ENCODE measurements at regions not wholly inside any gene's neighbourhood (a gene's known extent, or its start where the extent isn't known, plus 50 kb on each side); places are given as distances from the start of the nearest gene placed in this dataset.
A peak's percentile ranks its signal among the peaks of the same experiment; 100 is the strongest.

DNA sequence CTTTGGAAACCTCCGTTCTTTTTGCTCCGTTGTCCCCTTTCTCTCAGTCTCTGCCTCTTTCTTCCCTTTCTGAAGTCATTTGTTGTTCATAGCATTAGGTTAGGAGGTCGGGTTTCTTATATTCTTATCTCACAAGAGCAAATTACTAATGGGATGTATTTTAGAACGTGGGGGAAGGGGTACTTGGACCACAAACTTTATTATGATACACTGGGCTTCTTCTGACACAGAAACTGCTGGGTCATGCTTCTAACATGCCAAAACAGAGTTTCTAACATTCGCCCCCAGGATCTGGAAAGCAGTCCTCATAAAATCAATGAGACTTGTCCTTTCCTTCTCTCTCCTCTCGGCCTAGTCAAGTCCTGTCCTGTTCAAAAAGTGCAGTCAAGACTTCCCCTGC lies 334.4 kb downstream of the GADD45G start:
- DNase-seq (ENCODE audit: low spot score), result no peak

DNA sequence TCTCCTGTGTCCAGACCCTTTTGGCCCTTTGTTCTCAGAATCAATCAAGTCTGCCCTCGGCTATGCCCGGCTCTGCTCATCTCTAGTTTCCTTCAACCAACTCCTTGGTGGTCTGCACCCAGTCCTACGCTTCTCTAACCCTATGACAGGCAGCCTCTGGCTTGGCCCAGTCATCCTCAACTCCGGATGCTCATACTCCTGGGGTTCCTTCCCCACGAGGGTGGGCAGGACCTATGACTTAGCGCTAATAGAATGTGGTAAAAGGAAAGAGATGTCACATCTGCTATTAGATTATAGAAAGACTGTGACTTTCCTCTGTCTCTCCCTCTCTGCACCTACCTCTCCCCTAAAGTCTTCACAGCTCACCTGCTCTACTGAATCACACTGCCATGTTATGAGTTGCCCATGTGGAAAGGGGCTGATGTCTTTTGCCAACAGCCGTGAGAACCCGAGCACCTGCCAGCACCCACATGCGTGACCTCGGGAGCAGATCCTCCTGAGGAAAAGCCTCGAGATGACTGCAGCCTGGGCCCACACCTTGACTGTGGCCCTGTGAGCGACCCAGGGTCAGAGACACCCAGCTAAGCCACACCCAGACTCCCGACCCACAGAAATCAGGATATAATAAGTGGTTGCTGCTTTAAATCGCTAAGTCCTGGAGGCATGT lies 334.9 kb downstream of the GADD45G start:
- no peak for DNase-seq (ENCODE audit: low spot score)

DNA sequence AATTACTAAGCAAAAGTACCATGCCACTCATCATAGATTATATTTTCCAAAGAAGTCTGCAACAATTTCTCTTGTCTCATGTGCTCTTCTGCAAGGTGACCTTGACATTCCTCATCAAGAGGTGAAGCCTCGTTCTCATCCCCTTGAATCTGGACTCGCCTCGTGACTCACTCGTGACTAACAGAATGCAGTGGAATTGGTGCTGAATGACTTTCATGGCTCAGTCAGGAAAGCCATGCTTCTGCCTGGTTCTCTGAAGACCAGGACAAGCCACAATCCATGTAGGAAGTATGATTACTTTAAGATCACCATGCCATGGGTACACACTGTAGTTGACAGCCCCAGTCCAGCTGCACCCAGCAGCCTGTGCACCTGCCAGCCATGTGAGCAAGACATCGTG lies 335.8 kb downstream of the GADD45G start:
- DNase-seq (ENCODE audit: low spot score), result peak; percentile 11

DNA sequence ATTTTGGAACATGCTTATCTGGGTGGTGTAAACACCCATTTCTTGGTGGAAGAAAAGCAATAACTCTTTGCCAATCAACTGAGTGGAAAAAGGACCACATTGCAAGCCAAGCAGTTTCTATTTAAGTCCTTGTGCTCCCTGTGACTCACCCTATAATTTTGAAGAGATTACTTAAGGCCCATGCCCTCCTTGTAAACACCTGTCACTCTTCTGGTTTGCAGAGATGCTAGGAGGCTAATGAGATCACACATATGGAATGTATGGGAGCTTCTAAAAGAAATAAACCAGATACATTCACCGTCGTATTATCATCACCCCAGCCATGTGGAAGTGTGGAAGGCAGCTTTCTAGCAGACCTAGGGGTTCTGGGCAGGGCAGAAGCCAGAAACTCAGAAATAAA lies 337.1 kb downstream of the GADD45G start:
- DNase-seq (ENCODE audit: low spot score), result peak; percentile 58

DNA sequence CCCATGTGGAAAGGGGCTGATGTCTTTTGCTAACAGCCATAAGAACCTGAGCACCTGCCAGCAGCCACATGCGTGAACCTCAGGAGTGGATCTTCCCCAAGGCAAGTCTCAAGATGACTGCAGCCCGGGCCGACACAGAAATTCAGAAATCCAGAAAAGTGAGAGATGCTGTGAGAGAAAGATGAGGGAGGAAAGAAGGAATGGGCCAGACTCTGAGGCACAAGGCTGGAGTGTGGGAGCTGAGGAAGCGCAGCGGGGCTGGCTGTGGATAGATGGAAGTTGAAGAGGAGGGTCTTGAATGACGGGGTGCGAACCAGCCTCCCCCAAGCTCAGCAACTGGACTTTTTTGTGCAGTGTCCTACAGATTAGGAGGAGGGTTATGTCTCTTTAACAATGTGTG lies 337.8 kb downstream of the GADD45G start:
- no peak for DNase-seq (ENCODE audit: low spot score)

DNA sequence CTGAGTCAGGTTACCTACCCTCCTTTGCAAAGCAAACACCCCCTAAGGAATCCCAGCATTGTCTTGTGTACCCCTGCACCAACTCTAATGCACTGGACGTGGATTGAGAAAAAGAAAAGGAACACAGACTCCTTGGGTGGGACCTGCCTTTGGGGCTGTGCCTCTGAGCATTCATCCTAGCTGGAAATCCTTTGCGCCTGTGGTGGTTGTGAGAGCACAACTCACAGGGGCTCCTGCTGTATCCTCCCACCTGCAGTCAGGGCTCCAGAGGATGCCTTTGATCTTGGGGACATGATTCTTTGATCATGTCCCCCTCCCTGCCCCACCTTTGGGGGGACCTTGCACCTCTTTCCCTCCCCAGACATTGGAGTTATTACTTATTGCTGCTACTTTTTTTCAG lies 338.5 kb downstream of the GADD45G start:
- DNase-seq (ENCODE audit: low spot score), result no peak

DNA sequence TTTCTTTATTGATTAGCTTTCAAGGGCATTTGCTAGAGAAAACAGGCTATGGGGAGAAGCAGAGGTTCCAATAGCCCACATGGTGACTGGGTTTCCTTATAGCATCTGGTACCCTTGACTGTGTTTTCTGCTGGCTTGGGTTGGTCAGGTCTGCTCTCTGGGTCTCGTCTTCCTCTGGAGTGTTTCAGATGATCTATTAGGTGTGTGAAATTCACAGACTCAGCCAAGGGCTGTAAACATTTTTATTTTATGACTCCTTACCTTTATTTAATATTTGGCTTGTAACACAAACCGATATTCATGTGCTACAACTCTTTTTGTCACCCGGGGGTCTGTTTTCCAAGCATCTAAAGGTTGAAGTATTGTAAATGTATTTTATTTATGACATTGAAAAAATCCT lies 338.9 kb downstream of the GADD45G start:
- DNase-seq (ENCODE audit: low spot score), result no peak

DNA sequence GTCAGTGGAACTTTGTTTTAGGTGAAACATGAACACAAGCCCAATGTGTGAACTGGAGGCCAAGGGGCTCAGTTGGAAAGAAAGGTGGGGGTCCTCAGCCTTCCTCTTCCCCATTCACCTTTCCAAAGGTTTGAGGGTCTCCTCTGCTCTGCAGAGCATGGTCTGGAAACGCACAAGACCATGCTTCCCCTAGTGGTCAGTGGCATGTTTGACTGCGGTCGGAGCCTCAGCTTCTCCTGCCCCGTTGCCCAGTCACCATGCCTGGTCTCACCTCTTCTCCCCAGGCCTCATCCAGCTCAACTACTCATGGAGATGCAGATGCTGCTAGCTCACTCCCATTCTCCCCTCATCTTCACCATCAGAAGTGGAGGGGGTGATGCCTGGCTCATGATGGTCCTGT lies 340.3 kb downstream of the GADD45G start:
- no peak for DNase-seq (ENCODE audit: low spot score)

DNA sequence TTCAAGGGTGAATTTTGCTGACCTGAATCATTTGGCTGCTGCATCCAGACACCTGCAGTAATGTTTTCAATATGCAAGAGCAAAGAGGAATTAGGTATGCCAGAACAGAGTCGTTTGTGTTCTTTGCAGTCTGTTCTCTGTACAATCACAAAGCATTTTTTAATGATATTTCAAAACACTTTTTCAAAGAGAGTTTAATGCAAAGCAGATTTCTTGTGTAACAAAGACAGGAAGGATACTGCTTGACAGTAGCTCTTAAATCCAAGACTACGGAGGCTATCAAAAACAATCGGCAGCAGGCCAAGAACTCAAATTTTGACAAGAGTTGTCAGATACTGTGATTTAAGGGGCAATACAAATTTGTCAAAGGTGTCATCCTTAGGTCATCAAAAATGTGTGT lies 341.9 kb downstream of the GADD45G start:
- no peak for DNase-seq (ENCODE audit: low spot score)

DNA sequence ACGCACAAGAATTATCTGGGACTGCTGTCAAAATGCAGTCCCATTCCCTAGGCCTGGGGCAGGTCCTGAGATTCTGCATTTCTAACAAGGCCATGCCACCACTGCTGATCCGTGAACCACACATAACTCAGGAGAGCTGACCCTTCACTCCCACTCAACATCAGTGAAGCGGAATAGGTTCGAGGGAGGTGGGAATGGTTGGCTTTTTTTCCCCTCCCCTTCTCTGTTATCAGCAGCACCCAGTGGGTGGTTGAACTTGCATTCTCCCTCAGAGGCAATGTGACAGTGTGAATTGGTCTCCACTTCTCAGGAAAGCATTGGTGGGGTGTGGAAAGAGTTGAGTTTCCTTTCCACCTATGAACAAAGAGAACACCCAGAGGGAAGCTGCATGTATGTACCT lies 344.3 kb downstream of the GADD45G start:
- DNase-seq (ENCODE audit: low spot score), result no peak

DNA sequence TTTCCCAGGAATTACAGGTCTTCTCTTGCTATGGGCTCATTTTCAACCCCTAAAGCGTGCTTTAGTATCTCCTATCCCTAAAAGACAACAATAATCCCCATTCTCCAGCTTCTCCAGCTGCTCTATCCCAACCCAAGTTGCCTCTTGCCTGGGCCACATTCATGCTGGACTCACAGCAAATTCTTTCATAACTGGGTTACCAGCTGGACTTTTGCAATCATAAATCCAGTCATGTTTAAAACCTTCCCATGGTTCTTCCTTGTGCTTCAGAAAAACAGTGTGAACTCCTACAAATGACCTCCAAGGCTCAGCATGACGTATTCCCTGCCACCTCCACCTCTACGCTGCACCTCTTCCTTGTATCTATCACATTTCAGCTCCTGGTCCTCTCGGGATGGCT lies 346.9 kb downstream of the GADD45G start:
- no peak for DNase-seq (ENCODE audit: low spot score)

DNA sequence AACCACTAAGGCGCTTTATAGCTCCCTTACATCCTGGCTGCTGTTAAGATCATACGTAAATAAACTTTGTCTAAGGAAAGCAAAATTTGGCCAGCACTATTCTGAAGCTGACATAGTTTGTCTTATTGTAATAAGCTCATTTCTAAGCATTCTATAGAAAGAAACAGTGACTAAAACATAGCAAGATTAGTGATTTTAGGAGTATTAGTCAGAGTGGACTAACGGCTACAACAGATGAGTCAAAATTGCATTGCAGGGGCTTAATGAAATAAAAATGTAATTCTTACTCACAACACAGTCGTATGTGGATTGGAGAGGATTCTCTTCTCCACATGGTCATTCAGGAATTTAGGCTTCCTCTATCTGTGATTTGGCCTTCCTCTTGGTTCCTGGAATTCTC lies 347.6 kb downstream of the GADD45G start:
- no peak for DNase-seq (ENCODE audit: low spot score)

DNA sequence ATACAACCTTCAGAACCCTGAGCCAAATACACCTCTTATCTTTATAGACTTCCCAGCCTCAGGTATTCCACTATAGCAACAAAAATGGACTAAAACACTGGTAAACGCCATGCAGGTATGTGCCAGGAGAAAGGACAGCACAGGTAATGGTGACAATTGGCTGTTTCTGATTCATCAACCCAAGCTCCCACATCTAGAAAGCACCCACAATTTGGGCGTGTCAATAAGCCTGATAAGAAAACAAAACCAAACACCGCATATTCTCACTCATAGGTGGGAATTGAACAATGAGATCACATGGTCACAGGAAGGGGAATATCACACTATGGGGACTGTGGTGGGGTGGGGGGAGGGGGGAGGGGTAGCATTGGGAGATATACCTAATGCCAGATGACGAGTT lies 348.5 kb downstream of the GADD45G start:
- DNase-seq (ENCODE audit: low spot score), result peak; percentile 50

DNA sequence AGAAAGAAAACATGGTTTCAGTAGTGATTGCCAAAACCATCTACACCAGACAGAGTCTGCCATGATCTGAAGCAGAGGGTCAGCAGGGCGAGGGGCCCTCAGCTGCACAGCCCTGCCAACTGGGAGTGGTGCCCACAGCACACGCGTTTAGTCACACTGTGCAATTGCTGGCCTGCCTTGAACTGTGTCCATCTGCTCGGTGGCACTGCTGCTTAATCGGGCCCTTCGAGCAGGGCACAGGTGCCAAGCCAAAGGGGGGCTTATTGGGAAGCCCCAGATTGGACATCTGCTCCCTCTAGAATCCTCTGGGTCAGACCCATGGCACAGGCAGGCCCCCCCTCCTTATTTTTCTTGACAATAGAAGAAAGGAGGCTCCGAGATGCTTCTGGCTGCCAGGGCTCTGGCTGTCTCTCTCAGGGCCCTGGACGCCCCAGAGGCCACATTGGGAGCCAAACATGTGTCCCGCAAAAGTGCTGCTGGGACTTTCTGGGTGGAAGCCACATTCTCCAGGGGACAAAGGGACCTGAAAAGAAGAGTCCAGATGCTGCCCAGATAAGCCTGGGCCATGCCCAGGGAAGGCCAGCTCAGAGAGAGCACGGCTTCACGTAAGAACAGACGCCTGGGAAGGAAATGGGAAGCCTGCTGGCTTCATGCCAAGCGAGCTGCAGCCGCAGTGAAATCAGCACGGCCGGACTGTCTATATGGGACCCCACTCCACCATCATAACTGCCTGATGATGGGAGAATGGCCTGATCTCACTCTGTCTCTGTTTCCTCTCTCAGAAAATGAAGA lies 349.2 kb downstream of the GADD45G start:
- no peak for DNase-seq (ENCODE audit: low spot score)

DNA sequence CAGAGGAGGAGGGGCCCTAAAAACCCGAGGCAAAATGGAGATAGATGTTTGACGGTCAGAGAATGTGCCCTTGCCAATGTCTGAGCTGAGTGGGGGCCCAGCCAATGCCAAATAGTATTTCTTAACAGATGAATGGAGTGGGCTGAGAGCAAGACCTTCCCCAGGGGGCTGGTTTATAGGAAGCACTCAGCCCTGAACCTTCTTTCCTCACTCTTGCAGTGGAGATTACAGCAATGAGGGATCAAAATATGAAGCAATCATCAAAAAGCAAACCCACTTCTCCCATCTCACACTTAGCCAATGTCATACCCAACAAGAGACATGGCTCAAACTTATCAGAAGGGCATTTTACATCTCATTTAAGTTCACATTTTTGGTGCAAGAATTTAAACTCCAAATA lies 350.3 kb downstream of the GADD45G start:
- no peak for DNase-seq (ENCODE audit: low spot score)

DNA sequence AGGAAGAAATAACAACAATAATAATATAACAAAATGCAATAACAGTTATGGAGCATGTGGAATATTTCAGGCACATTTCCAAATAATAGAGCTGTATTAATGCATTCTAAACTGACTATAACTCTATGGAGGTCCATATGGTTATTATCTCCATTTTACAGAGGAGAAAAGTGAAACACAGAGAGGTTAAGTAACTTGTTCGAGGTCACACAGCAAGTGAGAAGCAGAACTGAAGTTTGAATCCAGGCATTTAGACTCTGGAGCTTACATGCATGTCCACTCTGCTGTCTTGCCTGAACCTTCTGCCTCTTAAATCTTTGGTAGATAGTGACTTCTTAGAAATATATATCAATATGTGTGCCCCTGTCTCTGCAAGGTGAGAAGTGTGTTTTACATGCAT lies 350.8 kb downstream of the GADD45G start:
- DNase-seq (ENCODE audit: low spot score), result no peak

DNA sequence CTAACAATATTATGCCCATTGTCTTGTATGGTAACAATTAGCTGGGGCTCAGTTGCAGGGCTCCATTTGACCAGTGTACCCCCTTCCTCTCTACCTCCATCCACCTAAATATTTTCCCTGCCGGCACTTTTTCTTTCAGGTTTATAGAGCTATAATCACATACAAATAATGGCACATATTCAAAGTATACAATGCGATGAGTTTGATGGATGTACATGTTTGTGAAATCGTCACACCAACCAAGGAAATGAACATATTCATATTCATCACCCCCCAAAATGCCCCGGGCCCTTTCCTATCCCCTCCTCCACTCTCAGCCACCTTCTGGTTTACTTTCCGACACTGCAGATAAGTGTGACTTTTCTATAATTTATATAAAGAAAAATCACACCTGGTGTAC lies 351.5 kb downstream of the GADD45G start:
- no peak for DNase-seq (ENCODE audit: low spot score)

DNA sequence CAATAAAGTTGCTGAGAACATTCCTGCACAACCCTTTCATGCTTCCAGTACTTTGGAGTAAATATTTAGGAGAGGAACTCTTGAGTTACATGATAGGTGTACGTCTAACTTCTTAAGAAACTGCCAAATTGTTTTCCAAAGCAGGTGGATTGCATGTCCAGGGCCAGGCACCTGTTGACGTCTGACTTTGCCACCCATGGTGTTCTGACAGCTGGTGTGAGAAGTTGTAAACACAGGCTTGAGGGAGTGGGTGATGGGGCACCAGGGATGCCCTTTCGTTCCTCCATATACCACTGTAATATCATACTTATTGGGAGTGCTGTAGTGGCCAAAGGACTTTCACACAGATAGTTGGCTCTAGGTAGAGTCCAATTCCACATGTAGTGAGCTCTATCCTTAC lies 352.1 kb downstream of the GADD45G start:
- DNase-seq (ENCODE audit: low spot score), result no peak

DNA sequence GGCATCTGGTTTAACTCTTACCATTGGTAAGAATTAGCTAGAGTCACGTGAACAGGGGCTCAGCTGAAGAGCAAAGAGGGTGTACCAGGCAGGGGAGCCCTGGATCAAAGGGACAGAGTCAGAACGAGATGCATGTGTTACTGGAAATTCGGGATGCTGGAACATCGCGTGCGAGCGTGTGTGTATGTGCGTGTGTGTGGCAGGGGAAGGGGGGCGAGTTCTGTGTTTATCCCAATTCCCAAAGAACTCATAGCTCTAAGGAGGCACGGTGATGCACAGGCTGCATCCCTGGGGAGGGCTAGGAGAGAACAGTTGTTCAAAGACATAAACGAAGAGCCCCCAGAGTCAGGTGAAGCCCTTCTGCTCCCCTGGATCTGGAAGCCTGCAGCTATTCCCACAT lies 353.3 kb downstream of the GADD45G start:
- no peak for DNase-seq (ENCODE audit: low spot score)

DNA sequence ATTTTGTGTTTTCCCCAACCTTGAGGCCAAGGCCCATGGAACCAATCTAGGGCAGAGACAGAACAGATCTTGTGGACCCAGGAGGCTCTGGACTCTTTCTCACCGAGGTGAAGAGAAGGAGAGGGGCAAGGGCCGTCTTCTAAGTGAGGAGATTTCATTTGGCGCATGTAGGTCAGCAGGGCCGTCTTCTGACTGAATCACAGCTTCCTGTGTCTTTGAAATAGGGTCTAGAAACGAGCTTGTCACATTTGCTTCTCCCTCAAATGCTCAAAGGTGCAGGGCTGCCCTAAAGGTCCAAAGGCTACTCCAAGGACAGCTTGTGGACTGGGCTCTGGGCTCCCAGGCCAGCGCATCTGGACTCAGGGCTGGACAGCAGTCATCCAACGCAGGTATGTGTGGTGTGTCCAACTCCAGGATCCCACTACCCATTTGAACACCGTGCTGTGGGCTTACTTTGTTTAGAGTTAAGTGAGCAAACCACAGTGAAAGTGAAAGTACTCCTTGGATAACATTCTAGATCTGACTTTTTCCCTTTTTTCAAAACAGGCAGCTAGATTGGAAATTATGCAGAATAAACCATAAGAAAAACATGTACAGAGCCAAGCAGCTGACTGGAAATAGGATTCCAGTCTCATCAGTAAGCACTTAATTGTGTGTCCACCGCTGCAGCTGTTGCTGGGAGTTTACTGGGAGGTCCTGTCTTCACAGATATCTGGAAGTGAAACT lies 357.0 kb downstream of the GADD45G start:
- DNase-seq (ENCODE audit: low spot score), result no peak

DNA sequence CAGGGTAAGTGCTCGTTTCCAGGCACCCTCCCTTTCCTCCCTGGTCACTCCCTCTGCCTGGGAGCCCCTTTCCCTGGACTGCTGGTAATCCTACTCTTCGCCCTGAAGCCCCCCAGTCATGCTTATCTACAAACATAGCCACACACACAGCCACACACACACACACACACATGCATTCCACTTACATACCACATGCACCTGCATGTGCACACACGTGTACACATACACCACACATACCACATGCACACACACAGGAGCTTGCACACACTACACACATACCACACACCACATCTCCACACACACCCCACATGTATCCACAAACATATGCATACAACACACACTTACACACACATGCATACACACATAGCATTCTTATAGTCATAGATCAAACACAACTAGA lies 358.5 kb downstream of the GADD45G start:
- DNase-seq (ENCODE audit: low spot score), result no peak

DNA sequence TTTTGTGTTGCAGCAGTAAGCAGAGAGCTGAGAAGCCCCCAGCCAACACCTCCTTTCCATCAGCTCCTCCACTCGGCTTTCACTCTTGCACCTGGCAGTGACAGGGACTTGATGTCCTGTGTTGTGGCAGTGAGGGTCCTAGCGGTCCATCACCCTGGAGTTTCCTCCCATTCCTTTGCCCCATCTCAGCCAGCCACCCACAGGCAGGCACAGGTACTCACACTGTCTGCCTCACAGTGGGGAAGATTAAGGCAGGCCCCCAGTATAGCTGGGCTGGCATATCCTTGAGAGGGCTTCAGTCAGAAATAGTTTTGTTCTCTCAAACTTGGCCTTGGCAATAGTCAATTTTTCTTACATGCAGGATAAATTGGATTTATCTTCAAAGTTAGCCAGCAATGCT lies 362.7 kb downstream of the GADD45G start:
- no peak for DNase-seq (ENCODE audit: low spot score)

DNA sequence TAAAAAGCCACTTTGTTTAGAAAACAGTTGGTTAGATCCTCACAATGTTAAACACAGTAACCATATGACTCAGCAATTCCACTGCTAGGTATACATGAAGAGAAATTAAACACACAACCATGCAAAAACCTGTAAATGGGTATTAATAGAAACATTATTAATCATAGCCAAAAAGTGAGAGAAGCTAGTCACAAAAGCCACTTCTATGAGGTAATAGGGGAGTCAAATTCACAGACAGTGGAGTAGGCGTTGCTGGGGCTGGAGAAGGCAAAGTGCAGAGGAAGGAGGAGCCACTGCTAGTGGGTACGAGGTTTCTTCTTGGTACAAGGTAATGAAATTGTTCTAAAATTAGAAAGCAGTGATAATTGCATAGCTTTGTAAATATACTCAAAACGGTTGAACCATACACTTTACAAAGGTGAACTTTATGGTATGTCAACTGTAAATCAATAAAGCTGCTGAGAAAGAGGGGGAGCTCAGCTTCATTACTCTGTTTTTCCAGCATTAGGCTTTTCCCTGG lies 364.4 kb downstream of the GADD45G start:
- no peak for DNase-seq (ENCODE audit: low spot score)
